OCI-LY1 (cell line): ENCODE measurements at regions not wholly inside any gene's neighbourhood (a gene's known extent, or its start where the extent isn't known, plus 50 kb on each side); places are given as distances from the start of the nearest gene placed in this dataset.

Experiments
- H2AFZ ChIP-seq: fragments of 200-600 bp; sonication (generic), shearing (Covaris generic); 2 replicates; pipeline ENCODE4 v1.6.0; 2014; ENCODE audit warnings: antibody characterized with exemption, mild to moderate bottlenecking, low read length
- H3F3A ChIP-seq: fragments of 200-600 bp; sonication (generic), shearing (Covaris generic); 2 replicates; pipeline ENCODE4 v1.6.0; 2014; ENCODE audit warnings: mild to moderate bottlenecking, antibody characterized with exemption, low read length, moderate library complexity; ENCODE audit not compliant: insufficient read depth
- H3K27ac ChIP-seq: fragments of 200-600 bp; sonication (generic); 2 replicates; pipeline ENCODE4 v1.5.1; 2014; ENCODE audit warnings: low read length, mixed run types, mild to moderate bottlenecking, low read depth; ENCODE audit not compliant: poor library complexity, severe bottlenecking
- H3K27me3 ChIP-seq: fragments of 200-600 bp; sonication (generic); 2 replicates; pipeline ENCODE4 v1.6.0; 2014; ENCODE audit warnings: antibody characterized with exemption, mild to moderate bottlenecking, low read length, moderate library complexity; ENCODE audit not compliant: insufficient read depth
- H3K36me3 ChIP-seq: fragments of 200-600 bp; sonication (generic); 2 replicates; pipeline ENCODE4 v1.6.1; 2014; ENCODE audit warnings: mild to moderate bottlenecking, antibody characterized with exemption, low read length, moderate library complexity, mixed read lengths; ENCODE audit not compliant: insufficient read depth
- H3K4me1 ChIP-seq: fragments of 200-600 bp; sonication (generic); 2 replicates; pipeline ENCODE4 v1.5.1; 2014; ENCODE audit warnings: mild to moderate bottlenecking, low read length, moderate library complexity; ENCODE audit not compliant: insufficient read depth, severe bottlenecking
- H3K4me2 ChIP-seq: fragments of 200-600 bp; sonication (generic), shearing (Covaris generic); 2 replicates; pipeline ENCODE4 v1.6.1; 2014; ENCODE audit warnings: low read length
- H3K4me3 ChIP-seq: fragments of 200-600 bp; sonication (generic); 2 replicates; pipeline ENCODE4 v1.5.1; 2014; ENCODE audit warnings: low read length, low read depth, mild to moderate bottlenecking, mixed read lengths; ENCODE audit not compliant: poor library complexity, severe bottlenecking
- H3K79me2 ChIP-seq: fragments of 200-600 bp; shearing (Covaris generic); 2 replicates; pipeline ENCODE4 v1.6.1; 2016; ENCODE audit warnings: mixed run types, low read length, mixed read lengths; ENCODE audit not compliant: insufficient read depth
- H3K9ac ChIP-seq: fragments of 200-600 bp; sonication (generic), shearing (Covaris generic); 2 replicates; pipeline ENCODE4 v1.6.1; 2014; ENCODE audit warnings: mild to moderate bottlenecking, low read length, mixed read lengths
- H3K9me2 ChIP-seq: fragments of 200-600 bp; sonication (generic), shearing (Covaris generic); 2 replicates; pipeline ENCODE4 v1.6.1; 2014; ENCODE audit warnings: low read depth, mild to moderate bottlenecking, low read length, mixed read lengths
- H3K9me3 ChIP-seq: fragments of 200-600 bp; shearing (Covaris generic); 2 replicates; pipeline ENCODE4 v1.6.1; 2014; ENCODE audit warnings: low read length, mixed read lengths
- H4K20me1 ChIP-seq: fragments of 200-600 bp; sonication (generic), shearing (Covaris generic); 2 replicates; pipeline ENCODE4 v1.6.0; 2016; ENCODE audit warnings: mild to moderate bottlenecking, low read length; ENCODE audit not compliant: insufficient read depth
- CTCF ChIP-seq: fragments of 200-600 bp; sonication (generic), shearing (Covaris generic); IDR thresholded peaks from 2 replicates; pipeline ENCODE4 v1.5.1; 2017; ENCODE audit warnings: mild to moderate bottlenecking, antibody characterized with exemption, low read length, moderate library complexity, mixed read lengths
- EZH2 ChIP-seq: fragments of 200-600 bp; sonication (generic), shearing (Covaris generic); IDR thresholded peaks from 2 replicates; pipeline ENCODE4 v1.8.0; 2017; ENCODE audit warnings: borderline replicate concordance, mixed run types, mild to moderate bottlenecking, antibody characterized with exemption, low read length, moderate library complexity, mixed read lengths

- TF ChIP-seq CTCF (no peak), EZH2 (no peak)
- Histone ChIP-seq H2AFZ (no peak overlapping the region), H3F3A (no peaks in the 10 kb centered on the region), H3K9me3 (no peaks in the 10 kb centered on the region), H4K20me1 (no peaks in the 10 kb centered on the region), H3K9ac (no peak overlapping the region), H3K36me3 (no peaks in the 10 kb centered on the region), H3K4me3 (no peak overlapping the region), H3K27ac (no peak overlapping the region), H3K9me2 (no peaks in the 10 kb centered on the region), H3K4me2 (no peak overlapping the region), H3K27me3 (no peaks in the 10 kb centered on the region), H3K79me2 (no peaks in the 10 kb centered on the region), H3K4me1 (no peaks in the 10 kb centered on the region)
Measured at GRCh38 chr15:36497901-36498300, 81.5 kb upstream of the CDIN1 start.

- H3K27me3 ChIP-seq: no peaks in the 10 kb centered on the region
- H3K4me3 ChIP-seq: no peak overlapping the region
- TF ChIP-seq EZH2: no peak
- TF ChIP-seq CTCF: no peak
- H3K4me2 ChIP-seq: no peak overlapping the region
- no peaks in the 10 kb centered on the region for H3K79me2 ChIP-seq
- no peak overlapping the region for H3K27ac ChIP-seq
- H2AFZ ChIP-seq: no peak overlapping the region
- H3K4me1 ChIP-seq: no peaks in the 10 kb centered on the region
- no peaks in the 10 kb centered on the region for H4K20me1 ChIP-seq
- no peaks in the 10 kb centered on the region for H3F3A ChIP-seq
- H3K9me3 ChIP-seq: no peaks in the 10 kb centered on the region
- no peaks in the 10 kb centered on the region for H3K36me3 ChIP-seq
- no peaks in the 10 kb centered on the region for H3K9me2 ChIP-seq
- no peak overlapping the region for H3K9ac ChIP-seq
Measured at GRCh38 chr15:36498401-36498800, 81.0 kb upstream of the CDIN1 start.

- no peaks in the 10 kb centered on the region for H3K27me3 ChIP-seq
- no peaks in the 10 kb centered on the region for H3K79me2 ChIP-seq
- no peak overlapping the region for H3K4me3 ChIP-seq
- no peak overlapping the region for H3K4me2 ChIP-seq
- H4K20me1 ChIP-seq: no peaks in the 10 kb centered on the region
- no peaks in the 10 kb centered on the region for H3K36me3 ChIP-seq
- no peaks in the 10 kb centered on the region for H3K4me1 ChIP-seq
- H2AFZ ChIP-seq: no peak overlapping the region
- no peaks in the 10 kb centered on the region for H3F3A ChIP-seq
- H3K9me3 ChIP-seq: no peaks in the 10 kb centered on the region
- H3K9me2 ChIP-seq: no peaks in the 10 kb centered on the region
- no peak for TF ChIP-seq CTCF
- no peak for TF ChIP-seq EZH2
- H3K9ac ChIP-seq: no peak overlapping the region
- no peak overlapping the region for H3K27ac ChIP-seq
Measured at GRCh38 chr15:36498916-36499315, 80.5 kb upstream of the CDIN1 start.
